ENCODE measurements at regions not wholly inside any gene's neighbourhood (a gene's known extent, or its start where the extent isn't known, plus 50 kb on each side); places are given as distances from the start of the nearest gene placed in this dataset.

DNA sequence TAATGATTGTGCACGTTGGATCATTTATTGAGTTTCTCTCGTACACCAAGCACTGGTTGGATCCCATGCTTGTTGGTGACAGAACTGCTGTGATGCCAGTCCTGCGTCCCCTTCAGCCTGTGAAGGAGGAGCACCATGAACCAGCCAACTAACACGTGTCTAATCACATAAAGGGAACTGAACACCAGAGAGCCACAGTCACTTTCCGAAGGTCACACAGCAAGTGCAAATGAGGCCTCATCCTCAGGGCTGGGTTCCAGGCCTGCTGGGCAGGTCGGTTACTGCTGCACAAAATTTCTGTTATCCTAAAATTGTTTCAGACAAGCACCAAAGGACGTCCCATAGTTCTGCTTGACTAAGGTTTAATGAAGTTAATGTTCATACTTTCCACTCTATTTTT lies 332.0 kb upstream of the ZNF32 start:
- no peak overlapping the region for H3K27ac ChIP-seq
- TF ChIP-seq ZFX (IDR thresholded peaks at IDR 0.05): no peak

DNA sequence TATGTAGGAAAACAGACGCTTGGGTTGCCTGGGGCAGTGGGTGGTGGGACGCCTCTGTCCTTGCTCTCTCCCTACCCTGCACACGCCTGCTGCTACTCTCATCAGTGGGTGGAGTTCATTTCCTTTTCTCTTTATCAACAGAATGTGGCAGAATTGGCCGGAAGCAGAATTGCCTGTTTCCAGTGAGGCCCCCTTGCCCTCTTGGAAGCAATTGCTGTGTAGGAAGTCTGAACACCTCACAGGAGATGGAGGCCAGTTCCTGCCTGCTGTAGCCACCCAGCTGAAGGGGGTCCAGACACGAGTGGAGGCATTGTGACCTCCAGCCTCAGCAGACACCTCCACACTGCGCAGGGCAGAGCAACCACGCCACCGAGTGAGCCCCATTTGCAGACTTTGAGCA lies 331.6 kb upstream of the ZNF32 start:
- TF ChIP-seq, protein P1, sequence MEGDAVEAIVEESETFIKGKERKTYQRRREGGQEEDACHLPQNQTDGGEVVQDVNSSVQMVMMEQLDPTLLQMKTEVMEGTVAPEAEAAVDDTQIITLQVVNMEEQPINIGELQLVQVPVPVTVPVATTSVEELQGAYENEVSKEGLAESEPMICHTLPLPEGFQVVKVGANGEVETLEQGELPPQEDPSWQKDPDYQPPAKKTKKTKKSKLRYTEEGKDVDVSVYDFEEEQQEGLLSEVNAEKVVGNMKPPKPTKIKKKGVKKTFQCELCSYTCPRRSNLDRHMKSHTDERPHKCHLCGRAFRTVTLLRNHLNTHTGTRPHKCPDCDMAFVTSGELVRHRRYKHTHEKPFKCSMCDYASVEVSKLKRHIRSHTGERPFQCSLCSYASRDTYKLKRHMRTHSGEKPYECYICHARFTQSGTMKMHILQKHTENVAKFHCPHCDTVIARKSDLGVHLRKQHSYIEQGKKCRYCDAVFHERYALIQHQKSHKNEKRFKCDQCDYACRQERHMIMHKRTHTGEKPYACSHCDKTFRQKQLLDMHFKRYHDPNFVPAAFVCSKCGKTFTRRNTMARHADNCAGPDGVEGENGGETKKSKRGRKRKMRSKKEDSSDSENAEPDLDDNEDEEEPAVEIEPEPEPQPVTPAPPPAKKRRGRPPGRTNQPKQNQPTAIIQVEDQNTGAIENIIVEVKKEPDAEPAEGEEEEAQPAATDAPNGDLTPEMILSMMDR (conservative IDR thresholded peaks at IDR 0.05): no peak
- TF ChIP-seq ZFX (IDR thresholded peaks at IDR 0.05): no peak
- no peak overlapping the region for H3K27ac ChIP-seq

DNA sequence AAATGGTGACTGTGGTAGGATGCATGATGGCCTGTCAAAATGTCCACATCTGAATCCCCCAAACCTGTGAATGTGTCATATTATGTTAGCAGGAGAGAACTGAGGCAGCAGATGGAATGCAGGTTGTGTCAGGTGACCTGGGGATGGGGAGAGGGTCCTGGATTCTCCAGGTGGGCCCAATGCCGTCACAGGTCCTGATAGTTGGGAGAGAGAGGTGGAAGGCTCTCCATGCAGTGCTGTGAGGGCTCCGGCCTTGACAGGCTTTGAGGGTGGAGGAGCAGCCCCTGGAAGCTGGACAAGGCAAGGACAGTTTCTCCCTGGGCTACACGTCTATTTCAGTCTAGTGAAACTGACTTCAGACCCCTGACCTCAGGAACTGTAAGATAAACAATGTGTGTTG lies 330.9 kb upstream of the ZNF32 start:
- no peak overlapping the region for H3K27ac ChIP-seq
- TF ChIP-seq ZFX (IDR thresholded peaks at IDR 0.05): no peak
- TF ChIP-seq, protein P1 (conservative IDR thresholded peaks at IDR 0.05): no peak

DNA sequence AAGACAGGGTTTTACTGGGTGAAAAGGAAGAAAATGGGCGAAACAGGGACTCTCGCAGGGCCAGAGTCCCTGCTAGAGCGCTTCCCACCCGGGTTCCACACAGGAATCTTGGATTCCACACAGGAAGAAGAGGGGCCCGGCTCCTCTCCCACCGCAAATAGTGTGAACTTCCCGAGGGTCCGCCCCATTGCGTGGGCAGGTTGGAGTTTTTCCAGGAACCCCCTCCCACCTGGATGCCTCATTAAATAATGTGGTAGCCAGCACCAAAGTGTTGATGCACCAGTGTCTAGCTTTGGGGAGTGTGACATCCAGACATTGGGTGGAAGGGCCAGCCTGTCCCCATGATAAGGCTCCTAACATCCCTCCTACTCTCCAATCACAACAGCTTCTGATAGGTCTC lies 330.3 kb upstream of the ZNF32 start:
- no peak overlapping the region for H3K27ac ChIP-seq
- TF ChIP-seq ZFX (IDR thresholded peaks at IDR 0.05): no peak
- TF ChIP-seq, protein P1 (conservative IDR thresholded peaks at IDR 0.05): no peak

DNA sequence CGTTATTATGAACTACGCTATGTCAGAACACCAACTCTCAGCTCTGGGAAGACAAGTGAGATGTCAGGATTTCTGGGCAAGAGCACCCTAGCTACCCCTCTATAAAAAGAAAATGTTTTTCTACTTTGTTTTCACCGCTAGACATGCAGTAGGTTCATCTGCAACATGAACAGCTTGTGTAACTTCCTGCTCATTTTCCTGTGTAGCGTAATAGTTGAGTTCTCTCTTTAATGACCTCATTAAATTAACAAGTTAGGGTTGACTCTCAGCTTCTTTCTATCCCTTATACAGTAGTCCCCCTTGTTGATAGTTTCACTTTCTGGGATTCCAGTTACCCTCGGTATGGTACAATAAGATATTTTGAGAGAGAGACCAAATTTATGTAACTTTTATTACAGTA lies 329.4 kb upstream of the ZNF32 start:
- no peak overlapping the region for H3K27ac ChIP-seq
- no peak for TF ChIP-seq ZFX (IDR thresholded peaks at IDR 0.05)
- TF ChIP-seq, protein P1 (conservative IDR thresholded peaks at IDR 0.05): no peak

DNA sequence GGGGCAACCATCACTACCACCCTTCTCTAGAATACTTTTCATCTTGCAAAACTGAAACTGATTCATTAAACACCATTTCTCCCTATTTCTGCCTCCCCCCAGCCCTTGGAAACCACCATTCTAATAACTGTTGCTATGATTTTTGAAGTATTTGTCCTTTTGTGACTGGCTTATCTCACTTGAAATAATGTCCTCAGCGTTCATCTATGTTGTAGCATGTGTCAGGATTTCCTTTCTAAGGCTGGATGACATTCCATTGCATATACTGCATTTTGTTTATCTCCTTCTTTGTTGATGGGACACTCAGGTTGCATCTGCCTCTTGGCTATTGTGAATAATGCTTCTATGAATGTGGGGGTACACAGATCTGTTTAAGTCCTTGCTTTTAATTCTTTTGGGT lies 327.6 kb upstream of the ZNF32 start:
- TF ChIP-seq, protein P1 (conservative IDR thresholded peaks at IDR 0.05): no peak
- TF ChIP-seq ZFX (IDR thresholded peaks at IDR 0.05): no peak
- H3K27ac ChIP-seq: no peak overlapping the region

DNA sequence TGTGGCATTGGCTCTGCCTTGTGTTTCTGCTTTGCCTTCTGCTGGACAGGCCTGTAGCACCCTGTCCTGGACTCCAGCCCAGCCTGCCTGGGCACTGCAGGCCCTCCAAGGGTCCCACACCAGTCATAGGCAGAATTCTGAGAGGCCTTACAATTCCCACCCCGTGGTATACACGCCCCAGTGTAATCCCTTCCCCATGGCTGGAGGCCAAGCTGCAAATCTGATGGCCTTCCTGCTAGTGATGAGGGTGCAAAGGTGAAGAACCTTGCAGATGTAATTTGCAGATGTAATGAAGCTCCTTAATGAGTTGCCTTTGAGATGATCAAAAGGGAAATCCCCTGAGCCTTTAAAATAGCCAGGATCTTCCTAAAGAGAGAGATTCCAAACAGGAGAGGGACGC lies 325.1 kb upstream of the ZNF32 start:
- no peak overlapping the region for H3K27ac ChIP-seq
- TF ChIP-seq ZFX (IDR thresholded peaks at IDR 0.05): no peak
- TF ChIP-seq, protein P1 (conservative IDR thresholded peaks at IDR 0.05): no peak

DNA sequence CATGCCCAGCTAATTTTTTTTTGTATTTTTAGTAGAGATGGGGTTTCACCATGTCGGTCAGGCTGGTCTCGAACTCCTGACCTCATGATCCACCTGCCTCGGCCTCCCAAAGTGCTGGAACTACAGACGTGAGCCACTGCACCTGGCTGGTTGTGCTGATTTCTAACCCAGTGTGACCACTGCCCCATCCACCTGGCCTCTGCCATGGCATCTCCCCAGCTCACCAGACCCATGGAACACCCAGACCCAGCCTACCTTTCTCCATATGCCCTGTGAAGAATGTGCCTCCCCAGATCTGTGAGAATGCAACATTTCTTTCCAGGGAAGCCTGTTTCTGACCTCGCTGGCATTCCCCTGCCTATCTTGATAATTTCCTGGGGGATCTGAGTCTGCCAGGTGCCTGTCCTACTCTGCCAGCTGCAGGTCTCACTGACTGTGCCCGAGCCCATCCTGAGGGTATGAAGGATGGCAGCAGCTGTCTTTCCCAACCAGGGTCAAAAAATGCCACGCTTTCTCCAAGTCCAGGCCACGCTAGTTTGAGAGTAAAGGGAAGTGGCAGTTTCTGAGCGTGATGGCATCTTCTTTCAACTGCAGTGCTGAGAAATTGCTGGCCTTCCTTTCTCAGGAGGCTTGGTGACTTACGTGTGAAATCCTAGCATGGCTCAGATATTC lies 324.4 kb upstream of the ZNF32 start:
- no peak overlapping the region for H3K27ac ChIP-seq
- TF ChIP-seq, protein P1 (conservative IDR thresholded peaks at IDR 0.05): no peak
- no peak for TF ChIP-seq ZFX (IDR thresholded peaks at IDR 0.05)
